ENCODE measurements at regions not wholly inside any gene's neighbourhood (a gene's known extent, or its start where the extent isn't known, plus 50 kb on each side); places are given as distances from the start of the nearest gene placed in this dataset.

- ChIA-PET CTCF (no interaction called here), POLR2A (ENCODE audit: low non-redundant PET) (no interaction called here)
- no peaks in the 10 kb centered on the region for H3K9me3 ChIP-seq (ENCODE audit: low read depth, low read length, poor library complexity, severe bottlenecking)
- intact Hi-C loops (cut with micrococcal nuclease; ENCODE audit: unreplicated experiment) = no loop called here
- H3K27ac ChIP-seq (ENCODE audit: low read depth, low read length, poor library complexity, severe bottlenecking) = no peak overlapping the region
- no peak for TF ChIP-seq CTCF (conservative IDR thresholded peaks at IDR 0.05; ENCODE audit: low read depth, low read length)
- TF ChIP-seq EZH2 (IDR thresholded peaks at IDR 0.05; ENCODE audit: borderline replicate concordance, low read depth, low read length, poor library complexity, severe bottlenecking) = no peak
- no TSS peak for BruUV-seq (replicated peaks)
- H3K36me3 ChIP-seq (ENCODE audit: insufficient read depth, low read length, poor library complexity, severe bottlenecking) = no peaks in the 10 kb centered on the region
- H3K27me3 ChIP-seq (replicated peaks; ENCODE audit: insufficient read depth, low read depth, low read length, poor library complexity) = no peaks in the 10 kb centered on the region
- H3K4me1 ChIP-seq (ENCODE audit: insufficient read depth, low read length, poor library complexity, severe bottlenecking) = no peaks in the 10 kb centered on the region
- no peak overlapping the region for H3K4me3 ChIP-seq (ENCODE audit: low read depth, low read length, poor library complexity, severe bottlenecking)
- no peak for DNase-seq (ENCODE audit: low spot score)
Observed at GRCh38 chr4:133493776-133494175, 344.7 kb downstream of the PCDH10 start.

- intact Hi-C loops (cut with micrococcal nuclease; ENCODE audit: unreplicated experiment) = no loop called here
- TF ChIP-seq CTCF (conservative IDR thresholded peaks at IDR 0.05; ENCODE audit: low read depth, low read length) = no peak
- Histone ChIP-seq H3K4me3 (ENCODE audit: low read depth, low read length, poor library complexity, severe bottlenecking) (no peak overlapping the region), H3K36me3 (ENCODE audit: insufficient read depth, low read length, poor library complexity, severe bottlenecking) (no peaks in the 10 kb centered on the region), H3K4me1 (ENCODE audit: insufficient read depth, low read length, poor library complexity, severe bottlenecking) (no peaks in the 10 kb centered on the region), H3K27me3 (replicated peaks; ENCODE audit: insufficient read depth, low read depth, low read length, poor library complexity) (no peaks in the 10 kb centered on the region), H3K27ac (ENCODE audit: low read depth, low read length, poor library complexity, severe bottlenecking) (no peak overlapping the region), H3K9me3 (ENCODE audit: low read depth, low read length, poor library complexity, severe bottlenecking) (no peaks in the 10 kb centered on the region)
- no peak for DNase-seq (ENCODE audit: low spot score)
- BruUV-seq (replicated peaks) = no TSS peak
- ChIA-PET POLR2A (ENCODE audit: low non-redundant PET) (no interaction called here), CTCF (no interaction called here)
Observed at GRCh38 chr4:133493241-133493640, 344.1 kb downstream of the PCDH10 start.

GRCh38 chr4:133484287-133484686, 335.2 kb downstream of the PCDH10 start:
- no TSS peak for BruUV-seq (replicated peaks)
- intact Hi-C loops (cut with micrococcal nuclease; ENCODE audit: unreplicated experiment) = no loop called here
- Histone ChIP-seq H3K4me3 (ENCODE audit: low read depth, low read length, poor library complexity, severe bottlenecking) (no peak overlapping the region), H3K4me1 (ENCODE audit: insufficient read depth, low read length, poor library complexity, severe bottlenecking) (no peaks in the 10 kb centered on the region), H3K9me3 (ENCODE audit: low read depth, low read length, poor library complexity, severe bottlenecking) (no peaks in the 10 kb centered on the region), H3K36me3 (ENCODE audit: insufficient read depth, low read length, poor library complexity, severe bottlenecking) (no peaks in the 10 kb centered on the region), H3K27ac (ENCODE audit: low read depth, low read length, poor library complexity, severe bottlenecking) (no peak overlapping the region), H3K27me3 (replicated peaks; ENCODE audit: insufficient read depth, low read depth, low read length, poor library complexity) (no peaks in the 10 kb centered on the region)
- DNase-seq (ENCODE audit: low spot score) = no peak
- ChIA-PET CTCF (no interaction called here), POLR2A (ENCODE audit: low non-redundant PET) (no interaction called here)
- TF ChIP-seq CTCF (conservative IDR thresholded peaks at IDR 0.05; ENCODE audit: low read depth, low read length) (no peak), EZH2 (IDR thresholded peaks at IDR 0.05; ENCODE audit: borderline replicate concordance, low read depth, low read length, poor library complexity, severe bottlenecking) (no peak)
